Skeletal muscle tissue (tissue), 3 donors: ENCODE measurements at regions not wholly inside any gene's neighbourhood (a gene's known extent, or its start where the extent isn't known, plus 50 kb on each side); places are given as distances from the start of the nearest gene placed in this dataset.

ENCODE experiments used
- H3K27ac ChIP-seq: one replicate; pipeline ENCODE4 v1.7.0; 2013; ENCODE audit warnings: mild to moderate bottlenecking, low read depth, low read length, inconsistent platforms
- H3K27me3 ChIP-seq, 3 donors: one replicate each; pipeline ENCODE4 v1.7.0; 2013; ENCODE audit warnings: low read length in 3 of 3; ENCODE audit not compliant: control insufficient read depth in 3 of 3, insufficient read depth in 3 of 3
- H3K36me3 ChIP-seq, 3 donors: one replicate each; pipeline ENCODE4 v1.7.0; 2013; ENCODE audit warnings: low read length in 3 of 3; ENCODE audit not compliant: control insufficient read depth in 3 of 3, insufficient read depth in 3 of 3
- H3K4me1 ChIP-seq, 3 donors: one replicate each; pipeline ENCODE4 v1.7.0; 2013; ENCODE audit warnings: low read length in 3 of 3, mild to moderate bottlenecking in 3 of 3; ENCODE audit not compliant: control insufficient read depth in 3 of 3, insufficient read depth in 3 of 3
- H3K4me3 ChIP-seq, 3 donors: one replicate each; pipeline ENCODE4 v1.7.0; 2013; ENCODE audit warnings: low read length in 3 of 3
- H3K9ac ChIP-seq, 3 donors: one replicate each; pipeline ENCODE4 v1.7.0; 2013; ENCODE audit warnings: low read length in 3 of 3, mild to moderate bottlenecking in 3 of 3, moderate library complexity in 2 of 3, low read depth in 1 of 3
- H3K9me3 ChIP-seq, 3 donors: one replicate each; pipeline ENCODE4 v1.7.0; 2013; ENCODE audit warnings: low read length in 3 of 3; ENCODE audit not compliant: control insufficient read depth in 3 of 3
- donor health status: Osteomylitis.

DNA sequence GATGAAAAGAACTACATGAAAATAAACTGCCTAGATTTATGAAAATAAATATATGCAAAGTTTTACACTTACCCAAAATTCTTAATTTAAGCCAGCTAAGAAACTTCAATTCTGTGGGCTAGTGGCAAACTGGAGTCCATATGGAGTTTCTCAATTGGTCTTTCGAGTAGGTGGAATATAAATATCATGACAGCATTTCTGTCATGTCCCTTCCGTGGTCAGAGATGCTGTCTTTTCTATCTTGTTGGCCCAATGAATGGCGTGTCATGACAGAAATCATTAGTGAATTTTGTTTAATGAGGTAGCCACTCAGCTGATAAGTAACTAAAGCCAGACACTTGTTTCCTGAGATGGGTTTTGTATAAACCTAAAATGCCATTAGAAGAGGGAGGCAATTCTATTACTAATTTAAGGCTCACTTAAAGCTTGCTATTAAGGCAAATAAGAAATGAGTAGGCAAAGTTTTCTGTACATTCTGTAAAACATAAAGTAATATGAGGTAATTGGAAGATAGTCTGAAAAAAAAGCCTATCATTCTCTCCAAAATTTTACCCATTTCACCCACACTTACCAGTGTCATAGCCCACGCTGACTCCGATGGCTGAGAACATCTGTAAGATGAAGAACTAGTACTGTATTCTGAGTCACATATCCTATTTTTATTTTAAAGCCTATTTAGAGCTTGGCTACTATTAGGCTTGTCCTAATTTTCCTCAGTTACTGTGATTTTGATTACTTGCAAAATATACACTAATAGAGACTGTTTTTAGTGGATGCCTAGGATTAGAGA is 419.3 kb upstream of the MEF2C start:
- no peaks in the 10 kb centered on the region for H3K4me1 ChIP-seq
- no peak overlapping the region for H3K4me3 ChIP-seq
- H3K9ac ChIP-seq: no peak overlapping the region
- H3K27ac ChIP-seq: no peak overlapping the region
- no peaks in the 10 kb centered on the region for H3K36me3 ChIP-seq
- no peaks in the 10 kb centered on the region for H3K9me3 ChIP-seq
- H3K27me3 ChIP-seq: no peaks in the 10 kb centered on the region

DNA sequence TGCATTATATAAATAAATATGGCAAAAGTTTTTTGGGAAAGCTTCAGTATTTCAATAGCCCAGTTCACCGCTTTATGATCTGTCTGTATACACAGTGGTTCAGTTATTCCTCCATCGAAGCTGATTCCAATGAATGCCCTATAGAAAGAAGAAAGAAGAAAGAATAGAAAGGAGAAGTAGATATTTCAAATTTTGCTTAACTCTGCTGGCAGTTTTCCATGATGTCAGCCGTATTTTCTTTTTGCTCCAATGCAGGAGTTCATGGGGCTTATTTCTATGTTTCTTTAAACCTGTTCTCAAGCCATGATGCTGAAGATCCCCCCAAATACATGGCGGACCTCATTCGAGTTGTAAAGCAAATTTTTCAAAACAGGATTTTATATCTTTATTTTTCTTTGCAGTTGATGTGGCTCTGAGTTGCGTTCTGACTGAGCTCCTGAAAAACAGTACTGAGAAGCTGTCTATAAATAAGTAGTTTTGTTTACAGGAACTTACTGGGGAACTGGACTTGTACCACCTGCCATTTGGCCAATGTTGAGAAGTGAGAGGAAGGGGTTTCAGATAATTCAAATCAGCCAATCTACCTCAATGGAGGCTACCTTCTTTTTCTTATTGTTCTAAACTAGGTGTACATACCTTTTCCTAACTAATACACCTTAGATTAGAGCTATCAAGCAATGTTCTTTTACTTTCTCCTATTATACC is 418.5 kb upstream of the MEF2C start:
- H3K4me3 ChIP-seq: no peak overlapping the region
- no peaks in the 10 kb centered on the region for H3K36me3 ChIP-seq
- H3K9ac ChIP-seq: no peak overlapping the region
- no peaks in the 10 kb centered on the region for H3K27me3 ChIP-seq
- no peak overlapping the region for H3K27ac ChIP-seq
- no peaks in the 10 kb centered on the region for H3K9me3 ChIP-seq
- no peaks in the 10 kb centered on the region for H3K4me1 ChIP-seq

DNA sequence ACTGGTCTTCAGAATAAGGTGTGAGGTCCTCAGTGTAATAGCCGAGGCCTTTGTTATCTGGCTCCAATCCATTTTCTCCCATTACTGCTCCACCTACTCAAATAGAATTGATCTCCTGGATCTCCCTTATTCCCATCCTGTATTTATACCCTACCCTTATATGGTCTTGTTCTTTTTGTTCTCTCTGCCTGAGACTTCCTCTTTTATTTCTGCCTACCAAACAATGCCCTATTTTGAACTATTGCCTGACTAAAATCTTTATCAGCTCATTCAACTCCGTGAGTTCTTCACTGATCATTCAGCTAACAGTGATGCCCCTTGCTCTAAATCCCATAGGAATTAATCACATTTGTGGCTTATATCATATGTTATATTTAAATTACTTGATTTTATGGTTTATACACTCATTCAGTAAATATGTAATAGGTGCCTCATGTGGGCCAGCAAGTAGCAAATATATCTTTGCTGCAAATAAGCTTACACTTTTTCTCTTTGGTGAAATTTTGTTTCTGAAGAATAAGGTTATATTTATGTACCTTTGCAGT is 417.5 kb upstream of the MEF2C start:
- no peak overlapping the region for H3K27ac ChIP-seq

DNA sequence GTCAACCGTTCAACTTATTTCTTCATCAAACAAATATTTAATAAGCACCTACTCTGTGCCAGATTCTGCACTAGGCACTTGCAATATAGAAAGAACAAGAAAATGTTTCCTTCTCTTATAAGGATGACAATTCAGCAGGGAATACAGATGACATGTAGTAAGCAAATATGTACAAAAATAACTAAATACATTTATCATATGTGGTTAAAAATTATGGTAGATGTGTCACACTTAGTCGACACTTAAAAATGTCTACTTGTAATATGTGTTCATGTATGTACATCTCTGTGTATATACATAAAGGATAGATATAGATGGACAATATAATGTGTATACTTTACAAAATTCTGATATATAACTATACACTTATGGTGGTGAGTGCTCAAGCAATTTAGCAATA is 417.0 kb upstream of the MEF2C start:
- no peak overlapping the region for H3K27ac ChIP-seq
- H3K9ac ChIP-seq: no peak overlapping the region
- no peaks in the 10 kb centered on the region for H3K36me3 ChIP-seq
- no peaks in the 10 kb centered on the region for H3K27me3 ChIP-seq
- no peaks in the 10 kb centered on the region for H3K9me3 ChIP-seq
- H3K4me3 ChIP-seq: no peak overlapping the region
- no peaks in the 10 kb centered on the region for H3K4me1 ChIP-seq

More for the DNA sequence above, 417.5 kb upstream of the MEF2C start:
- no peaks in the 10 kb centered on the region for H3K4me1 ChIP-seq
- H3K27me3 ChIP-seq: no peaks in the 10 kb centered on the region
- no peak overlapping the region for H3K4me3 ChIP-seq
- no peak overlapping the region for H3K9ac ChIP-seq
- no peaks in the 10 kb centered on the region for H3K36me3 ChIP-seq
- H3K9me3 ChIP-seq: no peaks in the 10 kb centered on the region

DNA sequence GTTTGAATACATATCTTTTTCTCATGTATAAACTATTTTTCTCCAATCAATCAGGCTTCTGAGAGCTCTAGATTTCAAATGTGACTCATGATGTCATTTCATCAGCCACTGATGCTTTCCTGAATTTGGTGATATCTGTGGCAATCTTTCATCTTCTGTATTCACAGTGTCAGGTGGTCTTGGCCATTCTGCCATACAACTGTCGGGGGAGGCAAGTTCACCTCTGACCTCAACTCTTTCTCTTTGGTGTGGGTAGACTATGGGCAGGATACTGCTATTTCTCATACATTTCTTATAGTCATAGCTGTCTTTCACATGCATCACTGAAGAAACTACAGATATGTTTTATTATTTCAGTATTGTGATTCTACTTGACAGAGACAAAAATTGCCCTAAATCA is 414.1 kb upstream of the MEF2C start:
- Histone ChIP-seq H3K9me3 (no peaks in the 10 kb centered on the region), H3K9ac (no peak overlapping the region), H3K27me3 (no peaks in the 10 kb centered on the region), H3K4me1 (no peaks in the 10 kb centered on the region), H3K27ac (no peak overlapping the region), H3K4me3 (no peak overlapping the region), H3K36me3 (no peaks in the 10 kb centered on the region)

DNA sequence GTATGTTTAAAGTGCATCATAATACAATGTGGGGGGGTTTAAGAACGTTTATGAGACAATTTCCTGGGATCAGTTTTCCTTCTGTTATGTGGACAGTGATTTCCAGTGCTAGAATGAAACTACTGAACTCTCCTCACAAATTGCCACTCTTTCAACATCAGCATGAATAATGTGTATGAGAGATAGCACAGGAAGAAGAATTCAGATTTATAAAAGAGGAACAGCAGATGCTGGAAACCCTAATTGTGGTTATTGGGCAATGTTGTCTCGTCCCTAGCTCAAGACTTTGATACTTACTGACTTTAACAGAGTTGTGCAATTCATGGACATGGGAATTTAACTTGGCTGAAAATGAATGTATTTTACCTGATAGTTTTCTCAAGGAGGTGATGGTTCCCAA is 410.8 kb upstream of the MEF2C start:
- H3K4me1 ChIP-seq: no peaks in the 10 kb centered on the region
- H3K36me3 ChIP-seq: no peaks in the 10 kb centered on the region
- H3K27me3 ChIP-seq: no peaks in the 10 kb centered on the region
- H3K9ac ChIP-seq: no peak overlapping the region
- no peak overlapping the region for H3K27ac ChIP-seq
- no peaks in the 10 kb centered on the region for H3K9me3 ChIP-seq
- H3K4me3 ChIP-seq: no peak overlapping the region

DNA sequence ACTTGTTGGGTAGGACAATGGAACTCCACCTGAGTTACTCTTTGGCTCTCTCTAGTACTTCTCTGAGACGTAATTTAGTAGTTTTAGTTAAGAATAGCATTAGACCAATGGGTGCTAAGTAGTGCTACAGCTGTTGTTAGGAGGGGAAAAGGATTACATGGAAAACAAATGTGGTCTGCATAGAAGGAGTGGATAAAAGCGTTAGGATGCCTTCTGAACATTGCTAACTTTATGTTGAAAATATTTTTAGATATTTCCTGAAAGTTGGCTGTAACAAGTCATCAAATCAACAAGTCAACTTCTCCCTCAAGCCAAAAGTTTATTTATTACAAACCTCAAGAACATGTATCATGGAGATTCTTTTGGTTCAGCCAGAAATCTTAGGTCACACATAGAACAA is 409.5 kb upstream of the MEF2C start:
- Histone ChIP-seq H3K4me3 (no peak overlapping the region), H3K4me1 (no peaks in the 10 kb centered on the region)

DNA sequence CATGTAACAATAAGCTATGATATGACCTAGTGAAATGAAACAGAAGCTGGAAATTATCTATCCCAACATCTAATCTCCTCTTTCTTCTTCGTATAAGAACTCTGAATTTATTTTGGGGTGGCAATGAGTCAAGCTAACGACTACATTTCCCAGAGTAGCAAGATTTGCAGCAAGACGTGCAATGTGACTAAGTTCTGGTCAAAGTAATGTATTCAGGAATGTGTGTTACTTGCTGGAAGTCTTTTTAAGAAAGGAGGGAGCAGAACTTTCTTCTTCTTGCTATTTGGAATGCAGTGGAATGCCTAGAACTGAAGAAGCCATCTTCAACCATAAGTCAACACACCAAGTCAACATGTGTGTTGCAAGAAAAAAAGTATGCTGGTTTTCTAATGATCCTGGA is 406.6 kb upstream of the MEF2C start:
- no peaks in the 10 kb centered on the region for H3K9me3 ChIP-seq
- H3K36me3 ChIP-seq: no peaks in the 10 kb centered on the region
- no peaks in the 10 kb centered on the region for H3K4me1 ChIP-seq
- no peak overlapping the region for H3K27ac ChIP-seq
- H3K9ac ChIP-seq: no peak overlapping the region
- no peak overlapping the region for H3K4me3 ChIP-seq
- no peaks in the 10 kb centered on the region for H3K27me3 ChIP-seq

More for the DNA sequence above, 409.5 kb upstream of the MEF2C start:
- no peak overlapping the region for H3K9ac ChIP-seq
- H3K36me3 ChIP-seq: no peaks in the 10 kb centered on the region
- H3K27ac ChIP-seq: no peak overlapping the region
- H3K27me3 ChIP-seq: no peaks in the 10 kb centered on the region
- no peaks in the 10 kb centered on the region for H3K9me3 ChIP-seq

DNA sequence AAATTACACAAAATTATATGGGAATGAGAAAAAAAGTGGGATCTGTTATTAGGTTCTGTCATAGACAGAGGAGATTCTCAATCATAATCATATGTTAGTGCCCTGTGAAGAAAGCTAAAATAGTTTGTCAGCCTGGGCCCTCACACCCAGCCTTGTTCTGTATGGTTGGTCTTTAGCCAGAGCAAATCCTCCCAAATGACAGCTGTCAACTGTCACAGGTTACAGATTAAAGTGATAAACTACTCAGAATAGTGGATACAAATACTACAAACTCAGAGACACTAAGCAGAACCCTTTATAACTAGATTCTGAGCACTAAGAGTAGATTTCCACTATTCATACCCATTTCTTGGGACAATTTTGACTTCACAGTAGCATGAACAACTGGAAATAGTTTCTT is 405.0 kb upstream of the MEF2C start:
- Histone ChIP-seq H3K4me1 (peaks cover 0 to 5% (median 2%) of the 10 kb centered on the region in 3 donors), H3K27me3 (no peaks in the 10 kb centered on the region), H3K4me3 (no peak overlapping the region)

DNA sequence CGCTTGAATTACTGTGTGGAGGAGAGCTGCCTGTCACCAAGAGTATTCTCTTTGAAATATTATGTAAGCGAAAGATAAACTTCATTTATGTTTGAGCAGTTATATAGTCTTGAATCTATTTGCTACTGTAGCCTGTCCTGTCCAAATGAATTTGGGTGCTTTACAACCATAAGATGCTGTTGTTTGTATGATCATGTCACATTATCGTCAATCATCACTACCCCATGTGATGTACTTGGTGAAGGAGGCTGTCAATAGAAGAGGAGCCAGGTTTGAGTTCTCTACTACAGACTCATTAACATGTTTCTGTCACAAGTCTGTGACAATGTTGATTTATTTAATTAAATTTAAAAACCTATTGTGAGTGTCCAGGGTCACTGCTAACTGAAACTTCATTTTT is 403.3 kb upstream of the MEF2C start:
- H3K4me3 ChIP-seq: no peak overlapping the region
- H3K4me1 ChIP-seq: peaks cover 9 to 20% (median 11%) of the 10 kb centered on the region in 3 donors
- no peaks in the 10 kb centered on the region for H3K36me3 ChIP-seq
- H3K9ac ChIP-seq: no peak overlapping the region
- no peaks in the 10 kb centered on the region for H3K27me3 ChIP-seq
- no peaks in the 10 kb centered on the region for H3K9me3 ChIP-seq
- H3K27ac ChIP-seq: no peak overlapping the region

More for the DNA sequence above, 405.0 kb upstream of the MEF2C start:
- Histone ChIP-seq H3K36me3 (no peaks in the 10 kb centered on the region), H3K9ac (no peak overlapping the region), H3K27ac (no peak overlapping the region), H3K9me3 (no peaks in the 10 kb centered on the region)
